Glutamatergic neuron (in vitro differentiated cells): ENCODE measurements at regions not wholly inside any gene's neighbourhood (a gene's known extent, or its start where the extent isn't known, plus 50 kb on each side); places are given as distances from the start of the nearest gene placed in this dataset.

Experiments
- DNase-seq: peaks from one replicate; pipeline ENCODE4 v3.0.0; 2022
- H3K27ac Mint-ChIP-seq: one replicate; pipeline ENCODE4 v1.8.0; 2020; ENCODE audit warnings: mild to moderate bottlenecking, mixed read lengths, inconsistent platforms; ENCODE audit not compliant: unreplicated experiment
- H3K27me3 Mint-ChIP-seq: one replicate; pipeline ENCODE4 v1.8.0; 2020; ENCODE audit warnings: mild to moderate bottlenecking, moderate library complexity, mixed read lengths, inconsistent platforms; ENCODE audit not compliant: unreplicated experiment
- H3K36me3 Mint-ChIP-seq: one replicate; pipeline ENCODE4 v1.8.0; 2020; ENCODE audit warnings: mild to moderate bottlenecking, mixed read lengths, inconsistent platforms; ENCODE audit not compliant: unreplicated experiment
- H3K4me1 Mint-ChIP-seq: one replicate; pipeline ENCODE4 v1.8.0; 2020; ENCODE audit warnings: mild to moderate bottlenecking, low read depth, mixed read lengths, inconsistent platforms; ENCODE audit not compliant: unreplicated experiment
- H3K4me3 Mint-ChIP-seq: one replicate; pipeline ENCODE4 v1.8.0; 2020; ENCODE audit warnings: mild to moderate bottlenecking, mixed read lengths, inconsistent platforms; ENCODE audit not compliant: unreplicated experiment
- H3K9me3 Mint-ChIP-seq: one replicate; pipeline ENCODE4 v1.8.0; 2020; ENCODE audit warnings: mild to moderate bottlenecking, moderate library complexity, mixed read lengths, inconsistent platforms; ENCODE audit not compliant: unreplicated experiment
- TF ChIP-seq, protein P1 (sequence below): fragments of 200-600 bp; sonication (generic); IDR thresholded peaks from one replicate; pipeline ENCODE4 v1.5.0; 2021; ENCODE audit not compliant: partially characterized antibody, unreplicated experiment

DNA sequence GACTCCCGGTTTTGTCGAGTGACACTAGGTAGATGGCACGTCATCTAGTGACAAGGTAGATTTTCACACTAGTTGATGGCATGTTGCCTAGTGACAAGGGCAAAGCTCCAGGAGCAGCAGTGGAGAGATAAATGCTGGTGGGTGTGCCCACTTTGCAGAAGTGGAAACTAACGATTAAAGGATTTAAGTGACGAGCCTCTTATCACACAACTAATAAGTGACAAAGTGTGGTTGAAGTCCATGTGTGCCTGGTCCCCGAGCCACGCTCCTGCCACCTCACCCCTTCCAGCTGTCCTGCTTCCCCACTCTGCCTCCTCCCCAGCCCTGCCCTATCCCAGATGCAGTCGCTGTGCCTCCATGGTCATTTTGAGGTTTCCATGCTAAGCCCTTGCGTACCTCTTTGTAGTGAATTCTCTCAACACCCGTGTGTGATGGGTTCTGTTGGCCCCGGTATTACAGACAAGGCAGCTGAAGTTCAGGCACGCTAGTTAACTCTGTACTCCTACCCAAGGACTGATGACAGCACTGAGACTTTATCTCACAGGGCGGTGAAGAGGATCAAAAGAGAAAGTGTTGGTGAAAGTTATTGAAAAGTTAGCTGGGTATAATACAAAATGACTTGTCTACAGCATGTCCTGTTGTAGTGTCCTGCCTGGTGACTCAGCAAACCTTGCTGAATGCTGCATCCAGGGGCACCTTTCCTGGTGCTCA lies 113.4 kb upstream of the GLI2 start:
- TF ChIP-seq, protein P1, sequence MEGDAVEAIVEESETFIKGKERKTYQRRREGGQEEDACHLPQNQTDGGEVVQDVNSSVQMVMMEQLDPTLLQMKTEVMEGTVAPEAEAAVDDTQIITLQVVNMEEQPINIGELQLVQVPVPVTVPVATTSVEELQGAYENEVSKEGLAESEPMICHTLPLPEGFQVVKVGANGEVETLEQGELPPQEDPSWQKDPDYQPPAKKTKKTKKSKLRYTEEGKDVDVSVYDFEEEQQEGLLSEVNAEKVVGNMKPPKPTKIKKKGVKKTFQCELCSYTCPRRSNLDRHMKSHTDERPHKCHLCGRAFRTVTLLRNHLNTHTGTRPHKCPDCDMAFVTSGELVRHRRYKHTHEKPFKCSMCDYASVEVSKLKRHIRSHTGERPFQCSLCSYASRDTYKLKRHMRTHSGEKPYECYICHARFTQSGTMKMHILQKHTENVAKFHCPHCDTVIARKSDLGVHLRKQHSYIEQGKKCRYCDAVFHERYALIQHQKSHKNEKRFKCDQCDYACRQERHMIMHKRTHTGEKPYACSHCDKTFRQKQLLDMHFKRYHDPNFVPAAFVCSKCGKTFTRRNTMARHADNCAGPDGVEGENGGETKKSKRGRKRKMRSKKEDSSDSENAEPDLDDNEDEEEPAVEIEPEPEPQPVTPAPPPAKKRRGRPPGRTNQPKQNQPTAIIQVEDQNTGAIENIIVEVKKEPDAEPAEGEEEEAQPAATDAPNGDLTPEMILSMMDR: no peak
- H3K27me3 Mint-ChIP-seq: peaks cover 5% of the 10 kb centered on the region
- no peak overlapping the region for H3K27ac Mint-ChIP-seq
- peaks cover 5% of the 10 kb centered on the region for H3K36me3 Mint-ChIP-seq
- no peak for DNase-seq
- peaks cover 1% of the 10 kb centered on the region for H3K4me1 Mint-ChIP-seq
- peaks cover 3% of the 10 kb centered on the region for H3K9me3 Mint-ChIP-seq
- H3K4me3 Mint-ChIP-seq: no peak overlapping the region

DNA sequence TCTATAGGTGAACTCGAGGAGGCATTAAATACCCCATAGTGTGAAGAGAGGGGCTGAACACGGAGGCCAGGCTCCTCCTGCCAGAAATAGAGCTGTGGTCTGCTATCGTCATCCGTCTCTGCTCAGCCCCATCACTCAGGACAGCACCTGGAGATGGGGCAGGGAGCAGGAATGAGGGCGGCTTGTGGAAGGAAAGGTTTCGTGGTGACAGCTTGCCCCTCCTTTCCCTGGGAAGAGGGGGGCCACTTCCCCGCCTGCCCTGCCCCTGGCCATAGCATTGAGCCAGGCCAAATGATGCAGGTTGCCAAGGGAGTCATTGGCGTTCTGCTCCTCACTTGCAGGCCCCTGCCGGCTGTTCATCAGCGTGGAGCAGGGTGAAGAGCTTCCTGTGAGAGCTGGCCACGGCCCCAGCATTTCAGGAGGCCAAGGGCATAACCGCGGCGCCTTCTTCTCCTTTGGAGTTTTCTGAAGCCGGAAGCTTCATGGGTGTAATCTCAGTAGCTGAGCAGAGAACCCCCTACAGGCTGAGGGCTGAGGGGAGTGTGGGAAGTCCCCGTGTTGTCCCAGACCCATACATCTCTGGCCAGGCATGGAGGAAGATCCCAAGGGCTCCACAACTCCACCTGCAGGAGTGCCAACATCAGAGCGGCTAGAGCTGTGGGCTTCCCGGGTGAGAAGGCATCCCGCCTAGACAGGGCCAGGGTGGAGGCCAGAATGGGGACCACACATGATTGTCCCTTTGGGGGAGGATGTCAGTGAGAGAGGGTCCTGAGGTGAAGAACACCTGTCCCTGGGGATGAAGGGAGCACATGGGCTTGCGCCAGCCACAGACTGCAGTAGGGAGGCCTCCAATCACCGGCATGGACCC lies 112.5 kb upstream of the GLI2 start:
- H3K4me3 Mint-ChIP-seq: no peak overlapping the region
- H3K9me3 Mint-ChIP-seq: no peaks in the 10 kb centered on the region
- H3K27me3 Mint-ChIP-seq: peaks cover 5% of the 10 kb centered on the region
- DNase-seq: no peak
- peaks cover 5% of the 10 kb centered on the region for H3K36me3 Mint-ChIP-seq
- TF ChIP-seq, protein P1: no peak
- H3K4me1 Mint-ChIP-seq: peaks cover 1% of the 10 kb centered on the region
- no peak overlapping the region for H3K27ac Mint-ChIP-seq

DNA sequence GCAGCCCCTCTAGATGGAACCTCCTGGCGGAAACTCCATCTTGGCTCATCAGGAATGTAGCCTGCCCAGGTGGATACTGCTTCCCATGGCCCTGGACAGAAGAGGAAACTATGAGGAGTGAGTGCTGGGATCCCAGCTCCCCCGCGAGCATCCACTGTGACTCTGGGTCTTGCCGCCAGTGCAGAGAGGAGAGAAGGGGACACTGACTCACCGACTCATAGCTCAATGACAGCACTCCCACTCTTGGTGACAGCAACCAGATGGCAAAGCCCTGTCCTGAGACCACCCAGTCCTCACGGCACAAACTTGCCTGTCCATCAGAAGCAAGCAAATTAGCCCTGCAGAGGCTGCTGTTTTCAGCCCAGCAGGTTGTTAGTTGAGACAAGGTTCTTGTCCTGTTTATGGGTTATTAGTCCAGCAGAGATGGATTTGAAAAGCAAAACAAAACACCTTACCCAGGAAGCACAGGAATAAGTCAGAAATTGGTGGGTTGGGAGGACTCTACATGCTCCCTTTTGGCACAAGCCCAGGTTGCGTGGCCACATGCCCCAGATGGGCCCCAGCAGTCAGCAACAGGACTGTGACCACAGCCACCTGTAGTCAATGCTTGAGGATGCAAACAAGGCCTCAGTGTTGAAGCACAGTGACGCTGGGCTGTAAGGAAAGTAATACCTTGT lies 111.5 kb upstream of the GLI2 start:
- no peaks in the 10 kb centered on the region for H3K9me3 Mint-ChIP-seq
- peaks cover 5% of the 10 kb centered on the region for H3K36me3 Mint-ChIP-seq
- peaks cover 1% of the 10 kb centered on the region for H3K4me1 Mint-ChIP-seq
- no peak for DNase-seq
- no peak overlapping the region for H3K27ac Mint-ChIP-seq
- H3K27me3 Mint-ChIP-seq: peaks cover 5% of the 10 kb centered on the region
- TF ChIP-seq, protein P1: no peak
- no peak overlapping the region for H3K4me3 Mint-ChIP-seq

DNA sequence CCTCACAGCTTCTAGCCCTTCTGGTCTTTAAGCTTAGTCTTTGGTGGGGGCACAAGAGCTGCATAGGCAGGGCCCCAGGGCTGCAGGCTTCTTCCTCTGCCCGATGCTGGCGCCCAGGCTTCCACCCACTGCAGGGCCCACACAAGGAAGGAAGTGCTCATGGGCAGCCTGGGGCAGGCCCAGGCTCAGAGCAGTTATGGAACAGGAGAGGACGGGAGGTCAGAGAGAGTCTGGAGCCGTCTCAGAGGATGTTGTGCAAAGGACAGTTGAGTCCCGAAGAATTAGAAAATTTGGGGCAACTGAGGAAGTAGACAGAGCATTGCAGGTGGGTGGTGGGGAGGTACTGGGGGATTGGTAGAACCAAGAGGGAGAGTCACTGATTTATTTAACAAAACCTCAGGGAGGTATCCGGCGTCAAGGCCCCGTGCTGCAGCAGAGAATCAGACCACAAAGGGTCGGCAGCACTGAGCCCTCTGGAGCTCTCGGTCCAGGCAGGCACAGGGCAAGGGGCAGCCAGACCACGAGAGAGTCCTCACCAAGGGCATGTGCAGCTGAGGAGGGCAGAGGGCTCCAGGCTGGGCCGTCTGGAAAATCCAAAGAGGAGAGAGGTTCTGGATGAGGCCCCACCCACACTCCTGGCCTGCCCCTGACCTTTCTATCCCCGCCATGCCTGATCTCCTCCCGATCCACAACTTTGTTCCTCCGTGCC lies 110.8 kb upstream of the GLI2 start:
- Mint-ChIP-seq H3K9me3 (no peaks in the 10 kb centered on the region), H3K4me1 (peaks cover 1% of the 10 kb centered on the region), H3K27ac (no peak overlapping the region), H3K36me3 (peaks cover 5% of the 10 kb centered on the region), H3K27me3 (peaks cover 5% of the 10 kb centered on the region), H3K4me3 (no peak overlapping the region)
- TF ChIP-seq, protein P1: no peak
- DNase-seq: no peak
